WTC11 (cell line): ENCODE measurements at regions not wholly inside any gene's neighbourhood (a gene's known extent, or its start where the extent isn't known, plus 50 kb on each side); places are given as distances from the start of the nearest gene placed in this dataset.

Experiments
- ATAC-seq: fragments of 200-7000 bp; cut with Tn5 transposase; 2 replicates; pipeline ENCODE4 v1.10.0; 2021; ENCODE audit warnings: mild to moderate bottlenecking, moderate library complexity
- CTCF ChIA-PET: fragments of 300-600 bp; sonication (Branson Sonifier 250); formaldehyde crosslinking; loops from one replicate; lab custom pipeline; 2021; ENCODE audit warnings: antibody characterized with exemption; lab: Charles Lee
- POLR2A ChIA-PET: fragments of 350-600 bp; sonication (Branson Sonifier 250); formaldehyde crosslinking; loops from one replicate; lab custom pipeline; 2021; ENCODE audit warnings: antibody characterized with exemption; lab: Charles Lee
- DNase-seq: peaks from one replicate; pipeline ENCODE4 v3.0.0; 2021; ENCODE audit warnings: low spot score
- H3K27ac Mint-ChIP-seq: 2 replicates; pipeline ENCODE4 v1.8.0; 2021; ENCODE audit warnings: mixed read lengths
- H3K27me3 Mint-ChIP-seq: 2 replicates; pipeline ENCODE4 v1.8.0; 2021; ENCODE audit warnings: low read depth, mild to moderate bottlenecking, moderate library complexity, mixed read lengths
- H3K36me3 Mint-ChIP-seq: 2 replicates; pipeline ENCODE4 v1.8.0; 2021; ENCODE audit warnings: mixed read lengths
- H3K4me1 Mint-ChIP-seq: 2 replicates; pipeline ENCODE4 v1.8.0; 2022; ENCODE audit warnings: mixed read lengths
- H3K4me3 Mint-ChIP-seq: 2 replicates; pipeline ENCODE4 v1.8.0; 2021; ENCODE audit warnings: mild to moderate bottlenecking, moderate library complexity, mixed read lengths
- H3K9me3 Mint-ChIP-seq: 2 replicates; pipeline ENCODE4 v1.8.0; 2021; ENCODE audit warnings: mixed read lengths
- ARID4B ChIP-seq: sonication (generic); formaldehyde crosslinking; IDR thresholded peaks from 2 replicates; pipeline ENCODE4 v1.8.0; 2023; ENCODE audit warnings: missing genetic modification reagents, mild to moderate bottlenecking, borderline replicate concordance
- ATF2 ChIP-seq: sonication (generic); formaldehyde crosslinking; IDR thresholded peaks from 2 replicates; pipeline ENCODE4 v1.8.1; 2022; ENCODE audit warnings: low read depth, missing genetic modification reagents, borderline replicate concordance
- FOXP4 ChIP-seq: sonication (generic); formaldehyde crosslinking; IDR thresholded peaks from 2 replicates; pipeline ENCODE4 v1.8.0; 2022; ENCODE audit warnings: mild to moderate bottlenecking, missing genetic modification reagents
- PRDM15 ChIP-seq: sonication (generic); formaldehyde crosslinking; IDR thresholded peaks from 2 replicates; pipeline ENCODE4 v1.8.0; 2022; ENCODE audit warnings: missing genetic modification reagents
- PREB ChIP-seq: sonication (generic); formaldehyde crosslinking; IDR thresholded peaks from 2 replicates; pipeline ENCODE4 v1.8.1; 2022; ENCODE audit warnings: mild to moderate bottlenecking, missing genetic modification reagents, moderate library complexity, borderline replicate concordance
- PRRX2 ChIP-seq: fragments of 250-450 bp; sonication (Bioruptor Pico); IDR thresholded peaks from 2 replicates; pipeline ENCODE4 v1.8.0; 2021; ENCODE audit warnings: mild to moderate bottlenecking
- RORB ChIP-seq: fragments of 250-450 bp; sonication (Bioruptor Pico); IDR thresholded peaks from 2 replicates; pipeline ENCODE4 v1.9.0; 2021; ENCODE audit warnings: mild to moderate bottlenecking
- SMAD4 ChIP-seq: sonication (generic); formaldehyde crosslinking; IDR thresholded peaks from 2 replicates; pipeline ENCODE4 v1.8.0; 2022; ENCODE audit warnings: mild to moderate bottlenecking, missing genetic modification reagents
- TEAD4 ChIP-seq: sonication (generic); formaldehyde crosslinking; IDR thresholded peaks from 2 replicates; pipeline ENCODE4 v1.8.0; 2022; ENCODE audit warnings: mild to moderate bottlenecking, missing genetic modification reagents
- ZBTB21 ChIP-seq: sonication (generic); formaldehyde crosslinking; IDR thresholded peaks from 2 replicates; pipeline ENCODE4 v1.8.1; 2023; ENCODE audit warnings: mild to moderate bottlenecking, missing genetic modification reagents, borderline replicate concordance
- ZNF232 ChIP-seq: sonication (generic); formaldehyde crosslinking; IDR thresholded peaks from 2 replicates; pipeline ENCODE4 v1.8.0; 2022; ENCODE audit warnings: mild to moderate bottlenecking, missing genetic modification reagents
- ZNF263 ChIP-seq: sonication (generic); formaldehyde crosslinking; IDR thresholded peaks from 2 replicates; pipeline ENCODE4 v1.8.1; 2022; ENCODE audit warnings: low read depth, mild to moderate bottlenecking, moderate library complexity, missing genetic modification reagents

- POLR2A ChIA-PET = no interaction called here
- peaks cover 16% of the 10 kb centered on the region for H3K4me1 Mint-ChIP-seq
- TF ChIP-seq TEAD4 (CRISPR knock-in tag) (no peak), SMAD4 (no peak), ZBTB21 (CRISPR knock-in tag) (no peak), FOXP4 (no peak), RORB (CRISPR knock-in tag) (no peak), ZNF232 (no peak), ZNF263 (CRISPR knock-in tag) (no peak), ARID4B (no peak), ATF2 (CRISPR knock-in tag) (no peak), PRDM15 (CRISPR knock-in tag) (no peak), PREB (no peak), PRRX2 (CRISPR knock-in tag) (no peak)
- TF ChIP-seq, all 79 proteins: peak for 0
- ATAC-seq (no peak), DNase-seq (no peak)
- Mint-ChIP-seq H3K4me3 (no peak overlapping the region), H3K36me3 (no peaks in the 10 kb centered on the region), H3K9me3 (no peaks in the 10 kb centered on the region), H3K27me3 (no peaks in the 10 kb centered on the region), H3K27ac (no peak overlapping the region)
- CTCF ChIA-PET = no interaction called here
Observed at GRCh38 chr3:59518283-59519055, 468.6 kb upstream of the CFAP20DC start.
